ENCODE measurements at regions not wholly inside any gene's neighbourhood (a gene's known extent, or its start where the extent isn't known, plus 50 kb on each side); places are given as distances from the start of the nearest gene placed in this dataset.

- H3K4me3 ChIP-seq = no peak overlapping the region
- no peak overlapping the region for H3K27ac ChIP-seq
- H2AFZ ChIP-seq (replicated peaks) = no peak overlapping the region
- no peak for DNase-seq (ENCODE audit: low spot score)
- H3K27ac Mint-ChIP-seq = no peak overlapping the region
- no peak overlapping the region for H3K4me2 ChIP-seq
- H3F3A ChIP-seq (ENCODE audit: low read depth) = no peaks in the 10 kb centered on the region
- H3K9ac ChIP-seq = no peak overlapping the region
- H3K9me3 Mint-ChIP-seq = no peaks in the 10 kb centered on the region
- TF ChIP-seq EZH2phosphoT487 (IDR thresholded peaks at IDR 0.05) (no peak), CTCF (IDR thresholded peaks at IDR 0.05) (no peak), EZH2 (IDR thresholded peaks at IDR 0.05) (no peak)
- H3K4me1 ChIP-seq = no peaks in the 10 kb centered on the region
- H3K9me3 ChIP-seq (ENCODE audit: low read depth) = no peaks in the 10 kb centered on the region
- H3K4me3 Mint-ChIP-seq = no peak overlapping the region
- H4K20me1 ChIP-seq (ENCODE audit: low read depth) = no peaks in the 10 kb centered on the region
- H3K4me1 Mint-ChIP-seq = peaks cover 20% of the 10 kb centered on the region
- H3K27me3 Mint-ChIP-seq (ENCODE audit: insufficient read depth, low read depth) = no peaks in the 10 kb centered on the region
- no peaks in the 10 kb centered on the region for H3K36me3 Mint-ChIP-seq
- H3K79me2 ChIP-seq (ENCODE audit: low read depth) = no peaks in the 10 kb centered on the region
- no peaks in the 10 kb centered on the region for H3K36me3 ChIP-seq
- no peaks in the 10 kb centered on the region for H3K27me3 ChIP-seq
These were observed 130.6 kb upstream of the CBLN2 start for GRCh38 chr18:72674710-72675109.

GRCh38 chr18:72673242-72673641 lies 129.1 kb upstream of the CBLN2 start:
- H3K36me3 ChIP-seq = no peaks in the 10 kb centered on the region
- no peaks in the 10 kb centered on the region for H4K20me1 ChIP-seq (ENCODE audit: low read depth)
- H3K27ac Mint-ChIP-seq = peak overlapping the region; percentile 34
- H3K79me2 ChIP-seq (ENCODE audit: low read depth) = no peaks in the 10 kb centered on the region
- no peaks in the 10 kb centered on the region for H3F3A ChIP-seq (ENCODE audit: low read depth)
- H3K4me3 Mint-ChIP-seq = no peak overlapping the region
- no peak for TF ChIP-seq EZH2 (IDR thresholded peaks at IDR 0.05)
- no peak for TF ChIP-seq EZH2phosphoT487 (IDR thresholded peaks at IDR 0.05)
- no peak for TF ChIP-seq CTCF (IDR thresholded peaks at IDR 0.05)
- no peaks in the 10 kb centered on the region for H3K9me3 Mint-ChIP-seq
- H3K9ac ChIP-seq = no peak overlapping the region
- no peaks in the 10 kb centered on the region for H3K4me1 ChIP-seq
- H3K27ac ChIP-seq = no peak overlapping the region
- H3K27me3 Mint-ChIP-seq (ENCODE audit: insufficient read depth, low read depth) = no peaks in the 10 kb centered on the region
- H3K36me3 Mint-ChIP-seq = no peaks in the 10 kb centered on the region
- no peaks in the 10 kb centered on the region for H3K9me3 ChIP-seq (ENCODE audit: low read depth)
- H3K4me2 ChIP-seq = no peak overlapping the region
- no peak for DNase-seq (ENCODE audit: low spot score)
- peak overlapping the region; percentile 22 for H2AFZ ChIP-seq (replicated peaks)
- no peak overlapping the region for H3K4me3 ChIP-seq
- H3K4me1 Mint-ChIP-seq = peaks cover 20% of the 10 kb centered on the region
- no peaks in the 10 kb centered on the region for H3K27me3 ChIP-seq

DNA sequence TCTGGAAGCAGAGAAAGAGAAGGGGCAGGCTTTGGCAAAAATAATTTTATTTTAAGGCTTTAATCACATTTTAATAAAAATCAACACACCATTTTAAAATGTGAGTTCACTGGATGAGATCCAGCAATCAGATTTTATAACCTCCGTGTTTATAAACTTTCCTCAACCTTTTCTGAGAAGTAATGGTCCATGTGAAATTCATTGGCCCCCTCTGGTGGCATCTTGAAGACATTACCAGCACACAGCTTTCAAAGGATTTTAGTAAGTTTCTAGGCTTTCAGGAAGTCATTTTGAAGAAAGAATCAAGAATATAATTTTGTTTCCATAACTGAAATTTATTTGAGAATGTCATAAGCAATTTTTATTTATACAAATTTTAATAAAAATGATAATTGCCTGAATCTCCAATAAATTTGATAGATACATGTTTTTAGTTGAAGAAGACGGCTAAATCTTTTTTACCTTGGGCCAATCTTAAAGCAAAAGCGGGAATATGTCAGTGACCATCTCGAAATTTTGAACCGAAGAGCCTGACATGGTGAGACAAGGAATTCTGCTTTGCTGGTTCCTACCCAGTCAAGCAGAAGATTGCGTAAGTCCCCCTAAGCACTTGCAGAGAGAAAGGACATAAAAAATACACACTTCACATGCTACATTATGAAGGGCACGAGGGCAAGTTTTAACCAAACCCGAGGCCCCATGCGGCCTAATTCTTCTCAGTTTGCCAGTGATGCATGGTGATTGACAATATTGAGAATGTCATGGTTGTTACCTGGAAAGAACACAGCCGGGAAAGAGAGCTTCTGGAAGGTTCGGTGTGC lies 128.4 kb upstream of the CBLN2 start:
- Mint-ChIP-seq H3K27ac (no peak overlapping the region), H3K4me1 (peaks cover 20% of the 10 kb centered on the region), H3K9me3 (no peaks in the 10 kb centered on the region), H3K27me3 (ENCODE audit: insufficient read depth, low read depth) (peaks cover 2% of the 10 kb centered on the region), H3K4me3 (no peak overlapping the region), H3K36me3 (no peaks in the 10 kb centered on the region)
- H4K20me1 ChIP-seq (ENCODE audit: low read depth) = no peaks in the 10 kb centered on the region
- no peak overlapping the region for H3K27ac ChIP-seq
- H3K36me3 ChIP-seq = no peaks in the 10 kb centered on the region
- H3F3A ChIP-seq (ENCODE audit: low read depth) = no peaks in the 10 kb centered on the region
- peak overlapping the region; percentile 22 for H2AFZ ChIP-seq (replicated peaks)
- no peak overlapping the region for H3K9ac ChIP-seq
- TF ChIP-seq CTCF (IDR thresholded peaks at IDR 0.05) (peak; percentile 85), EZH2 (IDR thresholded peaks at IDR 0.05) (no peak), EZH2phosphoT487 (IDR thresholded peaks at IDR 0.05) (no peak)
- no peaks in the 10 kb centered on the region for H3K4me1 ChIP-seq
- H3K79me2 ChIP-seq (ENCODE audit: low read depth) = no peaks in the 10 kb centered on the region
- H3K4me3 ChIP-seq = no peak overlapping the region
- H3K27me3 ChIP-seq = no peaks in the 10 kb centered on the region
- DNase-seq (ENCODE audit: low spot score) = peak; percentile 49
- H3K4me2 ChIP-seq = no peak overlapping the region
- H3K9me3 ChIP-seq (ENCODE audit: low read depth) = no peaks in the 10 kb centered on the region

Data from neural progenitor cell (in vitro differentiated cells).